ENCODE measurements at regions not wholly inside any gene's neighbourhood (a gene's known extent, or its start where the extent isn't known, plus 50 kb on each side); places are given as distances from the start of the nearest gene placed in this dataset.

DNA sequence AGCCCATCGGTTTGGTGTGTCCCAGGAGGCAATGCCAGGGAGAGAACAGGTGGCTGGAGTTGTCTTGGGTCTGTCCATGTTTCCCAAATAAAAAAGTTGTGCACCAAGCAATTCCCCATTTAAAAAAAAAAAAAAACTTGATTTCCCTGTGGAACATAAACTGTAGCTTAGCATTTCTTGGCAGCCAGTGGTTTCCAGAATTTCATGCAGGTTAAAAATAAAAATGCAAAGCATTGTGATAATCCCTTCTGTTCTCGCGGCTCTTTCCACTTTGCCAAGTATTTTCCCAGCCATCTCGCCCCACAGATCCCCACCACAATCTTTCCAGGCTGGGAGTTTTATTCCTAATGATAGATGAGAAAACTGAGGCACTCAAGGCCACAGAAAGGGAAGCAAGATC, 51.4 kb upstream of the MSX1 start:
- no peak for DNase-seq (ENCODE audit: low read depth)

DNA sequence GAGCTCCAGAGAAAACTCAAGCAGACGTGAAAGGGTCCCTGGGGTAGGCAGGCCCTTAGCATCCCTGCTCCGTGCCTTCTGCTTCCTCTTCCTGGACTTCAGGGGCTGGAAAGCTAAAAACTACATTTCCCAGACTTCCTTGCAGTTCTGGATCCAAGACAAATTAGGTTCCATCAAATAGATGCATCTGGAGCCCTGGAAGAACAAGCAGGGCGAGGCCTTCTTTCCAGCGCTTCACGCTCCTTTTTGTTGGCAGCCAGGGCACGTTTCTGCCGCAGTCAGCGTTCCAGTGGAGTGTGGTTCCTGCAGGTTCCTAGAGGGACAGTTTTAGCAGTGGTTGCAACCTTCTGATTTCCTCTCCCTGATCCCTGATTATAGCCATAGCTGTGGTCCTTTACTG, 53.6 kb upstream of the MSX1 start:
- DNase-seq (ENCODE audit: low read depth): no peak

DNA sequence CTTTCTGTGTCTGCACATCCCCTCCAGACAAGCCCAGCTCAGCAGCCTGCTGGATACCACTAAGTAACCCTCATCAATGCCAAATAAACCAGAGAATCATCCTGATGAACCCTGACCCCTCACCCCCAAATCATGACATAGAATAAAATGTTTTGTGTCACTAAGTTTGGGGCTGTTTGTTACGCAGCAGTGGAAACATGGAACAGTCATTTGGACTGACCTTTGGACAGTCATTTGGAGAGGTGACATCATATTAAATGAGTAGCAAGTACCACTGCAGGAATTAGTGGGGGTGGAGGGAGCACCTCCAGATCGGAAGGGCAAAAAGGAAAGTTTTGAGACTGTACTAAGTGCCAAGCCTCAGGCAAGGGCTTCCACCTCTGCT, 55.6 kb upstream of the MSX1 start:
- no peak for DNase-seq (ENCODE audit: low read depth)

DNA sequence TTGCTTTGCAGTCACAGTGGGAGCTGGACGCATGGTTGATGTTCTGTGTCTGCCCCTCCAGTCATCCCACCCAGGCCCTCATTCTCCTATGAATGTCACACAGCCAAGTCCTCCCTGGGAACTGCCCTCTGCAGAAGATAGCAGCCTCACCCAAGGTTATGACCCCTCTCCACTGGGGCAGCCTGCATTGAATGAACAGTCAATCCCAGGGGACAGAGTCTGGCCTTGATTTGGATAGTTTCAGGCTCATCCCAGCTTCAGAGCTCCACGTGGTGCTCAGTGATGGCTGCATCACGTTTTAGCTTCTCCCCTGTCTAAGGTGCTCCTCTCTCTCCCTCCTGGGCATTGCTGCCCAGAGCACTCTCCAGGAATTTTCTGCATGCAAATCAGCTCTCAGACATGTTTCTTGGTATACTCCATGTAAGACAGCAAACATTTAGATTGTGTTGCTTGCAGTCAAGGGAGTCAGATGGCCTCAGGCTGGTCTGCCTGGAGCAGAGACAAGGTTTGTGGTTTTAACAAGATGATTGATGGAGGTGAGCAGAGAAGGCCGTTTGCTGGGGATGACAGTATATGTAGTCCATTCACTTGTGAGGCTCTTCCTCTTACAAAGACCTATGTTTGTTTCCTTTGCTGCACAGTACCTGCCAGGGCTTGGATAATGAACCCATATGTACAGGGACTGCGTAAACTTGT, 56.1 kb upstream of the MSX1 start:
- DNase-seq (ENCODE audit: low read depth): no peak

DNA sequence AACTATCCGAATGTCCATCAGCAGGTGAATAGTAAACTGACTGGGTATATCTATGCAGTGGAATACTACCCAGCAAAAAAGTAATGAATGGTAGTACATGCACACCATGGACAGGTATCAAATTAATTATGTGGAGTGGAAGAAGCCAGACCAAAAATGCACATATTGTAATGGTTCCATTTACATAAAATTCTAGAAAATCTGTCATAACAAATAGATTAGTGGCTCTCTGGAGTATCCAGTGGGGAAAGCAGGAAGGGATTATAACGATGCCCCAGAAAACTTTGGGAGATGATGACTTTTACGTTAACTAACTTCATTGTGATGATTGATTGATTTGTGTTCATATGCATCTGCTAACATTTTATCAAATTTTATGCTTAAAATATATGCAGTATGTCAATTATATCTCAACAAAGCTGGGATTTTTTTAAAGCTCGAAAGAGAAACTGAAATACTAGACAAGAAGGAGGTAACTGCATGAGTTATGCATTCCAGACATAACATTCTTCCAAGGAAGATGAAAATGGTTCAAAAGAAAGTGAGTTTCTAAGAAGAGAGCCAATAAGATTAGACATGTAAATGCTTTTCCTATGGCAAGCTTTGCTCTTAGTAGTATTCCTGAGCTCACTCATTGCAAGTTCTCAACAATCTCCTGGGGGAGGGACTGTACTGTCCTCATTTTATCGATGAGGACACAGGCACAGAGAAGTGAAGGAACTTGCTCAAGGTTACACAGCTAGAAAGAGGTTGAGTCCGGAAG, 58.6 kb upstream of the MSX1 start:
- DNase-seq (ENCODE audit: low read depth): peak; percentile 8

DNA sequence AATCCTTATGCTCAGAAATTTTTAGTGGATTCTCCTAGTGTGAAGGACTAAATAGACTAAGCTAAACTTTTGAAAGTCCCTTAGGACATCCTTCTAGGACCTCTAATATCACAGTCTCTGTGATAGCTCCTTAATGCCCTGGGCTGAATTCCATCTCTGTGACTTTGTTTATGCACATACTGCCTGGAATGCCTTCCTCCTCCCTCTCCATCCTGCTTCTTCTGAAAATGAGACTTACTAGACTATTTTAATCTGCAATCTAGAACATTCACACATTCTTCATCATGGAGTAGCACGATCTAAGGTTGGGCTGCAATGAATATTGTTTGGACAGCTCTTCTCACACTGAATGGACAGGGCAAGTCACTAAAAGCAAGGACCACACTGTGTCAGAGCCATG, 65.0 kb upstream of the MSX1 start:
- DNase-seq (ENCODE audit: low read depth): no peak

DNA sequence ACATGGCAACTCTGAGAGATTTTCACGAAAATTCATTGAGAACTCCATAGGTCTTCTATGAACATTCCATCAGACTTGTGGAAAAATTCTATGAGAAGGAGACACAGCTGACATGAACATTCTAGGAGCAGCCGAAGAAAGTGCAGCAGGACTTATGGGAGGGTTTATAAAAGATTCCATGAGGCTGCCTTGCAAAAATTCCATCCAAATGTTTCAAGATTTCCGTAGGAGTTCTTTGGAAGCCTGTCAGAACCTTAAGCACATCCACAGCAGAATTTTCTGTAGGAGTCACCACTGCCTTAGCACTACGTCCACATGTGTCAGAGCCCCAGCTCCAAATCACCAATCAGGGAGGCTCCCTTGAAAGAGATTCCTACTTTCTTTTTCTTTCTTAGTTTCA, 67.0 kb upstream of the MSX1 start:
- no peak for DNase-seq (ENCODE audit: low read depth)

DNA sequence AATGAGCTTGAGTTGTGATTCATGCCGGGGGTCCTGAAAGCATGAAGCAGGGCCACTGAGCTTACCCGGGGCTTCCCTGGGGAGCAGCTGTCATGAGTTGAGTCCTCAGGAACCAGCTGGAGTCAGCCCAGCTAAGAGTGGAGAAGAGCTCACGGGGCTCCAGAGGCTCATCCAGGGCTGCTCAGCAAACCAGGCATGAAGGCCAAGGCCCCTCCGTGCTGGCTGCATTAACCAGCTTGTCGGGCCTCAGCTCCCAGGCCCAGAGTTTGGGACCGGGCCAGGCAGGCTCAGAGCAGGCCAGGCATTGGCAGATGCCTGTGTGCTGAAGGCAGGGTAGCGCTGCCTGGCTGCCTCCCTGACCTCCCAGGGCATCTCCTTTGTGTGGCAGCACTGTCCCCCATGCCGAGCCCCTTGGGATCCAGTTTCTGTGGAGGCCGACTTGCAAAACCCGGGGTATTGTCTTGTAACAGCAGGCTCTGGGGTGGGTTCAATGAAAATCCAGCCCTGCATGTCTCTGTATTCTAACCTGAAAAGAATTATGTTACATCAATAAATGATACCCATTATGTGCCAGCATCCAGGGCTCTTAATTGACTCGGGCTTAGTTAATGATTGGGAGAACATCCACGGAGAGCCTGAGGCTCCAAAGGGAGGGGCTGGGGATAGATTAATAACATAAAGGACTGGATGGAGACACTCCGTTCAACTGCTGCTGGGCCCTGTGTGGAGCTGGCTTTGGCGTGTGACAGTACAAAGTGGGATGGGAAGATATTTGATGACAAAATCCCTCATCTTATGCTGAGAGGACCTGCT, 68.0 kb upstream of the MSX1 start:
- peak; percentile 8 for DNase-seq (ENCODE audit: low read depth)

DNA sequence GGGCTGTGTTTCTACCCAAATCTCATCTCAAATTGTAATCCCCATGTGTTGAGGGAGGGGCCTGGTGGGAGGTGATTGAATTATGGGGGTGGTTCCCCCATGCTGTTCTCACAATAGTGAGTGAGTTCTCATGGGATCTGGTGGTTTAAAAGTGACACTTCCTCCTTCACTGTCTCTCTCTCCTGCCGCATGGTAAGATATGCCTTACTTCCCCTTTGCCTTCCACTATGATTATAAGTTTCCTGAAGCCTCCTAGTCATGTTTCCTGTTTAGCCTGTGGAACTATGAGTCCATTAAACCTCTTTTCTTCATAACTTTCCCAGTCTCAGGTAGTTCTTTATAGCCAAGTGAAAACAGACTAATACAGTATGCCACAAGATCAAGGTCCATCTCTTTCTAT, 70.0 kb upstream of the MSX1 start:
- no peak for DNase-seq (ENCODE audit: low read depth)

DNA sequence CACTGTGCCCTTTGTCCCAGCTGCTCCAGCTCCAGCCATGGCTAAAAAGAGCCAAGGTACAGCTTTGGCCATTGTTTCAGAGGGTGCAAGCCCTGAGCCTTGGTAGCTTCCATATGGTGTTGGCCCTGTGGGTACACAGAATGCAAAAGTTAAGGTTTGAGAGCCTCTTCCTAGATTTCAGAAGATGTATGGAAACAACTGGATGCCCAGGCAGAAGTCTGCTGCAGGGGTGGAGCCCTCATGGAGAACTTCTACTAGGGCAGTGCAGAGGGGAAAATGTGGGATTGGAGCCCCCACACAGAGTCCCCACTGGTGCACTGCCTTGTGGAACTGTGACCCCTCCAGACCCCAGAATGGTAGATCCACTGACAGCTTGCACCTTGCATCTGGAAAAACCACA, 70.9 kb upstream of the MSX1 start:
- no peak for DNase-seq (ENCODE audit: low read depth)

DNA sequence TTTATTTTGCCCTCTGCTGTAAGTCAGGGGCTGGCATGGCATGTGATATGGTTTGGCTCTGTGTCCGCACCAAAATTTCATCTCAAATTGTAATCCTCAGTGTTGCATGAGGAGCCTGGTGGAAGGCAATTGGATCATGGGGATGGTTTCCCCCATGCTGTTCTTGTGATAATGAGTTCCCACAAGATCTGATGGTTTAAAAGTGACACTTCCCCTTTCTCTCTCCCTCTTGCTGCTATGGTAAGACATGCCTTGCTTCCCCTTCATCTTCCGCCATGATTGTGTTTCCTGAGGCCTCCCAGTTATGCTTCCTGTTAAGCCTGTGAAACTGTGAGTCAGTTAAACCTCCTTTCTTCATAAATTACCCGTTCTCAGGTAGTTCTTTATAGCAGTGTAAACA, 72.0 kb upstream of the MSX1 start:
- no peak for DNase-seq (ENCODE audit: low read depth)

DNA sequence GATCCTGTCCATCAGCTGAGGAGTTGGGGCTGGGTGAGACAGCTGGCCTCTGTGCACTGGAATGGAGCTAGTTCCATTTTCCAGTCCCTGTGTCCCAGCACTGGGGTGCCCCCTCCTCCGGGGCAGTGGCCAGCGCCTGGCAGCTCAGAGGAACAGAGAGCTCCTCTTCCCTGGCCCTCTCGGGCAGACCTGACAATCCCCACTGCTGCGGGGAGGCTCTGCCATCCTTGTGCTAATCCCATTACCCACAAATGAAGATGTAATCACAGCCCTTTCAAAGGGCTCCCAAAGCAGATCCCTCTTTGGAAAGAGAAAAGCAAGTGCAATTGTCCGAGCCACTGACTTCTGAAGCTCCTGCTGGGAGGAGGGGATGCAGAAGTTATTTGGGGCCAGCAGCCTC, 75.1 kb upstream of the MSX1 start:
- no peak for DNase-seq (ENCODE audit: low read depth)

DNA sequence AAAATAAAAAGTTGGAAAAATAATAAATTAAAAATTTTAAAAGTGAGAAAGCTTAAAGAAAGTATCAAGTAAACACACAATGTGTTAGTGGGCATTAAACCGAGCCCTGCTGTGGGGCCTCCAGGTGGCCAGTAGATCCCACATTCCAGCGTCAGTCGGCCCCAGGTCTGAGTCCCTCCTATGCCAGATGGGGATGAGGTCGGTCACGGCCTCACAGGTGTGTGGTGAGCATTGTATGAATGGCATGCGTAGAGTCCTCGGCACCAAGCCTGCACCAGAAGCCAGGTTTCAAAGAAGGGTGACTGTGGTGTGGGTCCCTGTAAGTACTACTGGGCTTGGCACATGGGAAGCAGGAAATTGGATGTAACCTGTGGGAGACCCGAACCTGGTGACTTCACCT, 75.6 kb upstream of the MSX1 start:
- no peak for DNase-seq (ENCODE audit: low read depth)

DNA sequence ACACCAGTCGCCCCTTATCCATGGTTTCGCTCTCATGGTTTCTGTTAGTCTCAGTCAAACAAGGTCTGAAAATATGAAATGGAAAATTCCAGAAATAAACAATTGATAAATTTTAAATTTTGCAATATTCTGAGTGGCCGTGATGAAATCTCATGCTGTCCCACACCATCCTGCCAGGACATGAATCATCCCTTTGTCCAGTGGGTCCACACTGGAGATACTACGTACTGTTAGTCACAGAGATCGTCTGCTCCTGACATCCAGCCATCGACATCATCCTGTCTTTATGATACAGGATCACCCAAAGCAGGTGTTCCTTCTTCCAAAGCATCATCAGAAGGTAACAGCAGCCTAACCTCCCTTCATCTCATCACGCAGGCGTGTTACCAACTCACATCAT, 76.5 kb upstream of the MSX1 start:
- DNase-seq (ENCODE audit: low read depth): no peak

DNA sequence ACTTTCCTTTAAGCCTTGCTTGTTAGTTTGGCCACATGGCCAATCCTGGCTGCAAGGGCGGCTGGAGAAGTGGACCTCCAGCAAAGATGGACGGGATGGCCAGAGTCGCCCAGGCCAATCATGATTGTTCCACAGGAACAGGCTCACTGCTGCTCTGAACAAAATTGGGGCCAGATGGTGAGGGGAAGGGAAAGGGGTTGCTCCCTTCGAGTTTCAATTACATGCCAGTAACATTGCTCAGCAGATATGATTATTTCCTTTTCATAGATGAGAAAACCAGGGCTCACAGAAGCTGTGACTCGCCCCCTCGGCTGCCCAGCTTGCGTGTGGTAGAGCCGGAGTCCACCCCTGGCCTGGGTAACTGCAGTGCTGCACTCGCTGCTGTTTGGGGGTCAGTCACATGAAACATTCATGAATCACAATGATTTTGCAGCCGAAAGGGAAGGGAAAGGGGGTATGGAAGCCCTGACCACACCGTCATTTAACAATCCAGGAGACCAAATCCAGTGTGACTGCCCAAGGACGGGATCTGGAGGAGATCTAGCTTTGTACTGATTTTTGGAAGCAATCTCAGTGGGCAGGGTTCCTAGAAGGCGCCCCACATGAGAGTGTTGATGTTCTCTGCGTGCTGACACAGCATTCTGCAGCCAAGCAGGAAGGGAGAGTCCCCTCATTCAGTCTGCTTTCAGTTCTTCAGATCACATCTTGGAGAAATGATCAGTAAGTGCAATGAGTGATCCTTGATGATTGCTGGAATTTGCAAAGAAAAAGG, 77.3 kb upstream of the MSX1 start:
- DNase-seq (ENCODE audit: low read depth): no peak

DNA sequence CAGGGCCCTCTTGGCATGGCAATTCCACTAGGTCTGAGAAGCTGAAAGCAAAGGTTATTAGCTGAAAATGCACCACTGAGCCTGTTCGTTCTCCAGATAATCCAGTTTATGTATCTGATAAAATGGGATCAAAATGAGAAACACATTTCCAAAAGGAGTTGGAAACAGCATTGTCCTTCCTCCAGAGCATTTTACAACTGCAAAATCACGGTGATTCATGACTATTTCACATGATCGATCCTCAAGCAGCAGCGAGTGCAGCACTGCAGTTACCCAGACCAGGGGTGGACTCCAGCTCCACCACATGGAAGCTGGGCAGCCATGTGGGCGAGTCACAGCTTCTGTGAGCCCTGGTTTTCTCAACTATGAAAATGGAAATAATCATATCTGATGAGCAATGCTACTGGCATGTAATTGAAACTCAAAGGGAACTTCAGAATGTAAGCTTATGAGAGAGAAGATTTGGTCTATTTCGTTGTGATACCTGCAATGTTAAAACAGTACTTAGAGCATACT, 78.7 kb upstream of the MSX1 start:
- DNase-seq (ENCODE audit: low read depth): peak; percentile 52

DNA sequence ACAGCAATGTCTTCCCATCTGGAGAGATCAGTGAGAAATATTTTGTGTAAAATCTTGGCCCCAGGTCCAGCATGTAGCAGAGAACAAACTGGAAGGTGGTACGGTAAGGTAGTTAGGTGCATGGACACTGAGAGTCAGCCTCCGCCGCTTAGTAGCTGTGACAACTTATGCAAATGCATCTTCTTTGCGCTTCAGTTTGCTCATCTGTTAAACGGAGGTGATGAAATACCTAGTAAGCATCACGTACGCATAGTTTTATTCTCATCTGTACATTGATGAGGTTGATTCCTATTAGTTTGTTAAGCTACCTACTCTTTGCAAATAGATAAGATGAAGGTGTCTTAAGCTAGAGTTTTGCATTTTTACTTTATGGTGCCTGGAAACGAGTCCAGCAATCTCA, 80.0 kb upstream of the MSX1 start:
- DNase-seq (ENCODE audit: low read depth): no peak

DNA sequence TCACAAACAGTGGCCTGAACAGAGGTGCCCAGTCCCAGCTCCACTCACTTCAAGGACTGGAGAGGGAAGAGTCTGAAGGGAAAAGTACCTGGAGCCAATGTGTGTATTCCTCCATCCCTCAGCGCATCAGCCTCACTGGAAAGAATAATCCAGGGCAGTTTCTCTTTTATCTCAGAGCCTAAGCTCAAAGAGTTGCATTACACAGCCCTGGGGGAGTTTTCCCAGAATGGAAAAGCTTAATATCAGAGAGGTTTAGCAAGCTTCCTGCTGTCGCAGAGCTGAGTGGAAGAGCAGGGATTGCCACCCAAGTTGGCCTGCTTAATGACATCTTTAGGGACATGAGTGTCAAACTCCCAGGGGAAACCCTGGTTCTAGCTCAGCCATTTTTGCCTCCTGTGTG, 80.4 kb upstream of the MSX1 start:
- no peak for DNase-seq (ENCODE audit: low read depth)

DNA sequence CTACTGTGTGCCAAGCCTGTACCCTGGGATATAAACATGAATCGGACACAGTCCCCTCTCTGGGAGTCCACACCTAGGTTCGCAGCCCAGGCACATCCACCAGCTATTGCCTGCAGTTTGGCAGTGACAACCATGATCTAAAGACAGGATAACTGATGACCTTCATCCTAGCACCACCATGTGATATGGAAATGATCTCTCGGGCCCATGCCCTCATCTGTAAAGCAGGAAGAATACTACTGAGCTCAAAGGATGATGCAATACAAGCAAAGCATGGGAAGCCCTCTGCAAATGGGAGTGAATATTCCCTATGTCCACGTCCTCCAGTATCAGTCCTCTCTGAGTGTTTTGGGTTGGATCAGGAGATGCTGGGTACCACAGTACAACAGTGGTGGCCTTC, 80.9 kb upstream of the MSX1 start:
- DNase-seq (ENCODE audit: low read depth): no peak

DNA sequence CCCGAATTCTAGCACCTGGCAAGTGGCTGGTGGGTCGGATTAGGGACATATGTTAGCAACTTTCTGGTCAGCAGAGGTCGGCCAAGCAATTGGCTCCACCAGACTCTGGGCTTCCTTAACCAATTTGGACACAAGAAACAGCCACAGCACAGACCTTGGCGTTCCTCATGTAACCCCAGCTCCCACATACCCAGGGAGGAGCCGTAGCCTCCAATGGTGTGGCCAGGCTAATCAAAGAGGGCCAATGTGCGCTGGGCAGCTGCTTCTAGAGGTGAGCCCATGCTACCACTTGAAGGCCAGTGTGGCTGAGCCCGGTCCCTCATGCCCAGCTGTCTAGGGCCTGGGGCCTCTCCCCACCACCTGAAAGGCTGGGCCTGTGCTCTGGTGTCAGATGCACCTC, 82.5 kb upstream of the MSX1 start:
- DNase-seq (ENCODE audit: low read depth): no peak

DNA sequence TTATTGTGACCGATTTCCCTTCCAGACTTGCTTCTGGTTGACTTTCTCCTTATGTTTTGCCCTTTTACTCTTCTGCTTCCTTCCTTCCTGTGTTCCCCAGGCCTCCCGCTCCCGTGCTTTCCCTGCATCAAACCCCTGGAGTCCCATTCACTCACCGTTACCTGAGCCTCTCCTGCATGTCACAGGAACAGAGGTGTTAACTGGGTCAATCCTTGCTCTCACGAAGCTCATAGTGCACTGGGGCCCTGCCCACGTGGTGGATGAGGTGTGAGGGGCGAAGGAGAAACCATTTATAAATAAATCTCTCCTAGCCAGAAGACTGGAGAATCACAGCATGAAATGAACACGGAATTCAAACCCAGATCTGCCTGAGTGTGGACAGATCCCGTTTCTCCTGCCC, 83.1 kb upstream of the MSX1 start:
- no peak for DNase-seq (ENCODE audit: low read depth)

DNA sequence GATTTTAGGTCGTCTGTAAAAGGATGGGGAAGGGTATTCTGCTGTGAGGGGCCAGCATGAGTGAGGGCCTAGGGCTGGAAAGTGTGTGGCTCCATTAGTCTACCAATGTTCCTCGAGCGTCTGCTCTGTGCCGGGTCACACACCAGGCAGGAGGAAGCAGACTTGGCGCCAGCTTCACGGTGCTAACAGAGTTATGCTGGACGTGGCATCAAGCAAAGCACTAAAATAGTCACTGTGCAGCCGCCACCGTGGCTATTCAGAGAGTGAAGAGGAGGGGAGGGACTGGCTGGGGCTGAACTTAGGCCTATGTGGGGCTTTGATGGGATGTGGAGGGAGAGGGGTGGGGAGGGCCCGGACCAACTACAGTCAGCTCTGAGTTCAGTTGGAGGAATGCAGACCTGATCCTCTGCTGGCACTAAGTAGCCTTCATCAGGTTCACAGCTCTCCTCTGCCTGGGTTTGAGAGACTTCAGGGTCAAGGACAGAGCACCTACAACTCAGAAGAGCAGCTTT, 83.9 kb upstream of the MSX1 start:
- no peak for DNase-seq (ENCODE audit: low read depth)
